ENCODE measurements at regions not wholly inside any gene's neighbourhood (a gene's known extent, or its start where the extent isn't known, plus 50 kb on each side); places are given as distances from the start of the nearest gene placed in this dataset.

GRCh38 chr14:26395726-26396125 lies 202.1 kb downstream of the NOVA1 start:
- DNase-seq: no peak

- DNase-seq: peak; percentile 25
These were observed 203.6 kb downstream of the NOVA1 start for GRCh38 chr14:26394150-26394810.

GRCh38 chr14:26392498-26392897 lies 205.3 kb downstream of the NOVA1 start:
- DNase-seq: peak; percentile 22

GRCh38 chr14:26389646-26390508 lies 208.0 kb downstream of the NOVA1 start:
- DNase-seq: no peak

GRCh38 chr14:26385310-26385709 lies 212.5 kb downstream of the NOVA1 start:
- no peak for DNase-seq

GRCh38 chr14:26382901-26383685 lies 214.7 kb downstream of the NOVA1 start:
- no peak for DNase-seq

GRCh38 chr14:26381405-26381804 lies 216.4 kb downstream of the NOVA1 start:
- DNase-seq: no peak

- no peak for DNase-seq
These were observed 217.2 kb downstream of the NOVA1 start for GRCh38 chr14:26380637-26381036.

GRCh38 chr14:26379951-26380350 lies 217.9 kb downstream of the NOVA1 start:
- no peak for DNase-seq

- DNase-seq: no peak
These were observed 220.7 kb downstream of the NOVA1 start for GRCh38 chr14:26377150-26377549.

- no peak for DNase-seq
These were observed 227.7 kb downstream of the NOVA1 start for GRCh38 chr14:26370115-26370514.

GRCh38 chr14:26363689-26364088 lies 234.1 kb downstream of the NOVA1 start:
- DNase-seq: no peak

GRCh38 chr14:26344596-26344995 lies 253.2 kb downstream of the NOVA1 start:
- DNase-seq: no peak

- DNase-seq: peak; percentile 65
These were observed 258.5 kb downstream of the NOVA1 start for GRCh38 chr14:26339381-26339780.

- DNase-seq: no peak
These were observed 259.6 kb downstream of the NOVA1 start for GRCh38 chr14:26338231-26338630.

- no peak for DNase-seq
These were observed 263.5 kb downstream of the NOVA1 start for GRCh38 chr14:26334288-26334687.

- DNase-seq: no peak
These were observed 264.9 kb downstream of the NOVA1 start for GRCh38 chr14:26332966-26333365.

- DNase-seq: no peak
These were observed 266.9 kb downstream of the NOVA1 start for GRCh38 chr14:26330982-26331381.

GRCh38 chr14:26328791-26329190 lies 269.0 kb downstream of the NOVA1 start:
- DNase-seq: no peak

GRCh38 chr14:26323869-26324268 lies 274.0 kb downstream of the NOVA1 start:
- DNase-seq: no peak

GRCh38 chr14:26320886-26321285 lies 276.9 kb downstream of the NOVA1 start:
- DNase-seq: no peak

GRCh38 chr14:26319139-26319864 lies 278.5 kb downstream of the NOVA1 start:
- no peak for DNase-seq

GRCh38 chr14:26304056-26304455 lies 293.8 kb downstream of the NOVA1 start:
- DNase-seq: no peak
